HL-60 (cell line): ENCODE measurements at regions not wholly inside any gene's neighbourhood (a gene's known extent, or its start where the extent isn't known, plus 50 kb on each side); places are given as distances from the start of the nearest gene placed in this dataset.

Experiments used
- DNase-seq, 2 experiments: peaks; one replicate each; pipeline ENCODE4 v3.0.0-alpha.2; 2010 to 2020; ENCODE audit warnings: low read depth in 1 of 2, low spot score in 1 of 2
- H3K27ac ChIP-seq: fragments of 250-450 bp; sonication (Bioruptor Pico); replicated peaks from 2 replicates; pipeline ENCODE4 v1.5.1; 2020; ENCODE audit warnings: mild to moderate bottlenecking, moderate library complexity
- H3K27me3 ChIP-seq: fragments of 250-450 bp; sonication (Bioruptor Pico); 2 replicates; pipeline ENCODE4 v1.5.1; 2021; ENCODE audit warnings: mild to moderate bottlenecking, moderate library complexity; ENCODE audit not compliant: insufficient read depth, poor library complexity, severe bottlenecking
- H3K4me3 ChIP-seq: replicated peaks from 2 replicates; pipeline ENCODE4 v1.5.1; 2011; ENCODE audit warnings: mild to moderate bottlenecking, control low read depth, low read length; ENCODE audit not compliant: insufficient read depth
- CTCF ChIP-seq: IDR thresholded peaks from one replicate; pipeline ENCODE4 v1.5.1; 2011; ENCODE audit warnings: low read length, control low read depth, inconsistent platforms; ENCODE audit not compliant: insufficient read depth
- GABPA ChIP-seq: IDR thresholded peaks from 2 replicates; pipeline ENCODE4 v1.6.1; 2012; ENCODE audit warnings: low read depth
- POLR2AphosphoS5 ChIP-seq: IDR thresholded peaks from 2 replicates; pipeline ENCODE4 v1.6.1; 2012; ENCODE audit warnings: low read depth
- REST ChIP-seq: IDR thresholded peaks from 2 replicates; pipeline ENCODE4 v1.6.1; 2012; ENCODE audit warnings: low read depth; ENCODE audit not compliant: insufficient replicate concordance
- SPI1 ChIP-seq: IDR thresholded peaks from 2 replicates; pipeline ENCODE4 v1.6.1; 2012; ENCODE audit warnings: low read depth, mild to moderate bottlenecking, borderline replicate concordance

- TF ChIP-seq POLR2AphosphoS5 (no peak), REST (no peak), SPI1 (no peak), GABPA (no peak), CTCF (no peak)
- no peak overlapping the region for H3K4me3 ChIP-seq
- H3K27me3 ChIP-seq = no peaks in the 10 kb centered on the region
- no peak overlapping the region for H3K27ac ChIP-seq
- no peak for DNase-seq
These were observed 623.5 kb downstream of the FLRT2 start for GRCh38 chr14:86153480-86153879.

GRCh38 chr14:86143248-86143647 is 613.3 kb downstream of the FLRT2 start:
- Histone ChIP-seq H3K27me3 (no peaks in the 10 kb centered on the region), H3K27ac (no peak overlapping the region), H3K4me3 (no peak overlapping the region)
- DNase-seq = no peak
- TF ChIP-seq SPI1 (no peak), POLR2AphosphoS5 (no peak), CTCF (no peak), GABPA (no peak), REST (no peak)

- TF ChIP-seq CTCF = no peak
- no peak for TF ChIP-seq REST
- no peak for TF ChIP-seq GABPA
- no peak for TF ChIP-seq POLR2AphosphoS5
- TF ChIP-seq SPI1 = no peak
- DNase-seq = no peak
- H3K27ac ChIP-seq = no peak overlapping the region
- H3K27me3 ChIP-seq = no peaks in the 10 kb centered on the region
- H3K4me3 ChIP-seq = no peak overlapping the region
These were observed 612.0 kb downstream of the FLRT2 start for GRCh38 chr14:86141966-86142365.
